ENCODE measurements at regions not wholly inside any gene's neighbourhood (a gene's known extent, or its start where the extent isn't known, plus 50 kb on each side); places are given as distances from the start of the nearest gene placed in this dataset.
A peak's percentile ranks its signal among the peaks of the same experiment; 100 is the strongest.

GRCh38 chr5:85010014-85010562 is 625.4 kb upstream of the EDIL3 start:
- DNase-seq (ENCODE audit: low read depth), result no peak
- no peak overlapping the region for H3K4me3 ChIP-seq (replicated peaks; ENCODE audit: low read depth, low read length)
- no peak for TF ChIP-seq CTCF (IDR thresholded peaks at IDR 0.05; ENCODE audit: low read length, missing control alignments)

DNA sequence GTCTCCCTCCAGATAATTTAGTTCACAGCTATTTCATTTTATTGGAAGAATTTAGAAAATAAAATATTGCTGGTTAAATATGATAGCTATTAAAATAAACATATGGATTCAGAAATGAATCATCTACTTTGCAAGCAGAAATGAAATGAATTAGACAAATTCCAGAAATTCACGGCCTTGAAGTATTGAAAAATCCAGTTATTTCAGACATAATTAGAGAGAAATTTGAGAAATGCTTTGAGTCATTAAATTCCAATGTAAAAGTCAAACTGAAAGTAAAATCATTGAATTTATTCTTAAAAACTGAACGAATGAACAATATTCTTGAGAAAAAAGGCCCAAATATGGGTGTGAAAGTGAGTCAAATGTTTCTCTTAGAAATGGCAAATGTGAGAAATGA is 632.6 kb upstream of the EDIL3 start:
- no peak for TF ChIP-seq CTCF (IDR thresholded peaks at IDR 0.05; ENCODE audit: low read length, missing control alignments)
- no peak overlapping the region for H3K4me3 ChIP-seq (replicated peaks; ENCODE audit: low read depth, low read length)
- no peak for DNase-seq (ENCODE audit: low read depth)

DNA sequence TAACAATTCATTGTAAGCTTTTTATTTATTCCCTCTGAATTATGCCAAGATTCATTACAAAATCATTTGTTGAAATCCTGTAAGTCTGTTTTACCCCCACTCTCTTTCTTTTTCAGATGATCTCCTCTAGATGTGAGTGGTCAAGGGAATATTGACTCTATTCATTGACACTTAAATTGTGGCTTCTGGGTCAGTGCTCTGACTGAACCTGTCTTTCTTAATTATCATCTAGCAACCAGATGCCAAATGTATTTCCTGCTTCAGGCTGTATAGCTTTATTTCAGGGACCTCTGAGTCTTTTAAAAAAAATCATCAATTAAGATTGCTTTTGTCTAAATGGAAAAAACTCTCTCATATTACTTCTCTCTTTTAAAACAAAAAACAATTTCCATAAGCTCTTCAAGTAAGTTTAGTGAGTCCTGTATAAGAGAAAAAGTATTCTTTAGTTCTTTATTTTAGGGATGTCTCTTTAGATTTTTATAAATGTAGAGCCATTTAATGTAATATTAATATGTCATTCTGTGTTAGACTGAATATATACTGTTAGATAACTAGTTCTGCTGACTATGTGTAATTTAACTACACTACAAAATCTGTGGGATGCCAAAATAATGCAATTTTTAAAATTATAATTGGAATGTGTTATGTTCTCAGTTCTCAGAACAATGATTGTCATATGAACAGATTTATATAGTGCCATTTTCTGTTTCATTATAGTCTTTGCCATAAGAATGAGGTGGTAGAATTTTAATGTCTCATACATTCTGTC is 645.8 kb upstream of the EDIL3 start:
- H3K4me3 ChIP-seq (replicated peaks; ENCODE audit: low read depth, low read length), result no peak overlapping the region
- TF ChIP-seq CTCF (IDR thresholded peaks at IDR 0.05; ENCODE audit: low read length, missing control alignments), result no peak
- DNase-seq (ENCODE audit: low read depth), result no peak

- DNase-seq (ENCODE audit: low read depth), result peak; percentile 51
- no peak overlapping the region for H3K4me3 ChIP-seq (replicated peaks; ENCODE audit: low read depth, low read length)
- TF ChIP-seq CTCF (IDR thresholded peaks at IDR 0.05; ENCODE audit: low read length, missing control alignments), result peak; percentile 23
These were observed 664.3 kb upstream of the EDIL3 start for GRCh38 chr5:85049020-85049419.

- no peak for DNase-seq (ENCODE audit: low read depth)
- no peak overlapping the region for H3K4me3 ChIP-seq (replicated peaks; ENCODE audit: low read depth, low read length)
- no peak for TF ChIP-seq CTCF (IDR thresholded peaks at IDR 0.05; ENCODE audit: low read length, missing control alignments)
These were observed 668.1 kb upstream of the EDIL3 start for GRCh38 chr5:85052826-85053225.

DNA sequence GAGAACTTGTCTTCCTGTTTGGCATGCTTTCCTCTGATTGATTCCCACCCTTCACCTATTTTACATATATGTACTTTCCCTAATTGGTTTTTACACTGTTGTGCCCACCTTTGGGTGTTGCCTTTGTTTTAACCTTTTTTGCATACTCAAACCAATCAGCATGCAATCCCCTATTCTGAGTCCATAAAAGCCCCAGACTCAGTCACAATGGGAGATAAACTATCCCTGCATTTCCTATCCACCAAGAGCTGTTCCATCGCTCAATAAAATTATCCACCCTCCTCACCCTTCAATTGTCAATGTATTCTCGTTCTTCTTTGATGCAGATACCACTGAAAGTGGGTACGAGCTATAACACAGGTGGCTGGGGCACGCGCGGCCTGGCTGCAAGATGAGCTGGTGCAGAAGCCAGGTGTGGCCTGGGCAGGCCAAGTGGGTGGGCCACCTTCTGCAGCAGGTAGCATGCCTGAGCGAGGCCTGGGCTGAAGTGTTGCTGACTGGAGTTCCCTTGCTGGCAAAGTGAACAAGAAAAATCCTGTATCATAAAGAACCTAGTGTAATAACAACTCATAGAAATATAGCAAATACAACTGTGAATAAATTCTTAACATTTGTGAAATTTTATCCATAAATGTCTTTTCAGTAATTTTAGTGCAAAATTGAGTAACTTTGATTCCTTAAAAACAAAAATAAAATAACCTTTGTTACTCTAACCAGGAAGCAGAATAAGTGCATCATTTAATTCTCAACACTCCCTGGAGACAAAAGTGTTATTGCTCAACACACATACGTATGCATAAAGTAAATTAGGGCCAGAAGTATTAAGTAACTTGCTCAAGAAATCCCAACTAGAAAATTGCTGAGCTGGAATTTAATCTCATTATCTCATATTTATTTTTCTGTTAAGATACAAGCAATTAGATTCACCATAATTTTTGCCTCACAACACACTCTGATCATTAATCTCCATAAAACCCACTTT is 685.3 kb upstream of the EDIL3 start:
- no peak for DNase-seq (ENCODE audit: low read depth)
- no peak overlapping the region for H3K4me3 ChIP-seq (replicated peaks; ENCODE audit: low read depth, low read length)
- TF ChIP-seq CTCF (IDR thresholded peaks at IDR 0.05; ENCODE audit: low read length, missing control alignments), result no peak
